ENCODE measurements at regions not wholly inside any gene's neighbourhood (a gene's known extent, or its start where the extent isn't known, plus 50 kb on each side); places are given as distances from the start of the nearest gene placed in this dataset.

GRCh38 chr3:116946376-116946775 lies 236.8 kb downstream of the TUSC7 start:
- Histone ChIP-seq H3K4me3 (no peak overlapping the region), H3K27me3 (no peaks in the 10 kb centered on the region), H3K27ac (no peak overlapping the region), H3K36me3 (no peaks in the 10 kb centered on the region), H3K4me1 (peaks cover 0 to 10% (median 2%) of the 10 kb centered on the region in 4 donors), H3K9me3 (peaks cover 0 to 3% (median 0%) of the 10 kb centered on the region in 4 donors)
- 90 to 97% (median 95%) methylated on average over 1 of the region's 1 CpG for WGBS, 5 donors
- no peak for DNase-seq
- no peak for TF ChIP-seq CTCF (IDR thresholded peaks at IDR 0.05)
- no peak for TF ChIP-seq POLR2AphosphoS5 (IDR thresholded peaks at IDR 0.05)
- TF ChIP-seq POLR2A (IDR thresholded peaks at IDR 0.05) = no peak
- no peak for TF ChIP-seq EP300 (IDR thresholded peaks at IDR 0.05)
- intact Hi-C loops (cut with DNase I; ENCODE audit: low total_unique reads) = no loop called here

- peaks cover 0 to 3% (median 0%) of the 10 kb centered on the region in 4 donors for H3K9me3 ChIP-seq
- no peak for DNase-seq
- intact Hi-C loops (cut with DNase I; ENCODE audit: low total_unique reads) = no loop called here
- 86 to 93% (median 90%) methylated on average over 3 of the region's 3 CpGs for WGBS, 5 donors
- peaks cover 0 to 10% (median 2%) of the 10 kb centered on the region in 4 donors for H3K4me1 ChIP-seq
- H3K27me3 ChIP-seq = no peaks in the 10 kb centered on the region
- H3K27ac ChIP-seq = no peak overlapping the region
- H3K4me3 ChIP-seq = no peak overlapping the region
- TF ChIP-seq CTCF (IDR thresholded peaks at IDR 0.05) (no peak), POLR2A (IDR thresholded peaks at IDR 0.05) (no peak), EP300 (IDR thresholded peaks at IDR 0.05) (no peak), POLR2AphosphoS5 (IDR thresholded peaks at IDR 0.05) (no peak)
- H3K36me3 ChIP-seq = no peaks in the 10 kb centered on the region
Observed at GRCh38 chr3:116947148-116947547, 237.6 kb downstream of the TUSC7 start.

GRCh38 chr3:116947809-116948208 lies 238.2 kb downstream of the TUSC7 start:
- intact Hi-C loops (cut with DNase I; ENCODE audit: low total_unique reads) = no loop called here
- peak in 1 of 2 donors; percentile 36 for DNase-seq
- Histone ChIP-seq H3K4me3 (no peak overlapping the region), H3K27me3 (no peaks in the 10 kb centered on the region), H3K27ac (peak overlapping the region in 1 of 5 donors; percentile 34), H3K4me1 (peaks cover 0 to 10% (median 2%) of the 10 kb centered on the region in 4 donors), H3K36me3 (no peaks in the 10 kb centered on the region), H3K9me3 (peaks cover 0 to 3% (median 0%) of the 10 kb centered on the region in 4 donors)
- no peak for TF ChIP-seq EP300 (IDR thresholded peaks at IDR 0.05)
- TF ChIP-seq POLR2A (IDR thresholded peaks at IDR 0.05) = no peak
- TF ChIP-seq CTCF (IDR thresholded peaks at IDR 0.05) = no peak
- no peak for TF ChIP-seq POLR2AphosphoS5 (IDR thresholded peaks at IDR 0.05)
- WGBS, 5 donors = 19 to 46% (median 32%) methylated on average over 3 of the region's 3 CpGs

- TF ChIP-seq POLR2A (IDR thresholded peaks at IDR 0.05) = no peak
- no peak for TF ChIP-seq CTCF (IDR thresholded peaks at IDR 0.05)
- no peak for TF ChIP-seq EP300 (IDR thresholded peaks at IDR 0.05)
- no peak for TF ChIP-seq POLR2AphosphoS5 (IDR thresholded peaks at IDR 0.05)
- H3K9me3 ChIP-seq = peaks cover 0 to under 1% (median 0%) of the 10 kb centered on the region in 4 donors
- intact Hi-C loops (cut with DNase I; ENCODE audit: low total_unique reads) = no loop called here
- no peak for DNase-seq
- H3K27ac ChIP-seq = no peak overlapping the region
- WGBS, 5 donors = 64 to 72% (median 66%) methylated on average over 7 of the region's 7 CpGs
- H3K4me1 ChIP-seq = peaks cover 0 to 10% (median 2%) of the 10 kb centered on the region in 4 donors
- no peaks in the 10 kb centered on the region for H3K27me3 ChIP-seq
- no peak overlapping the region for H3K4me3 ChIP-seq
- no peaks in the 10 kb centered on the region for H3K36me3 ChIP-seq
Observed at GRCh38 chr3:116950301-116951055, 240.9 kb downstream of the TUSC7 start.
